ENCODE measurements at regions not wholly inside any gene's neighbourhood (a gene's known extent, or its start where the extent isn't known, plus 50 kb on each side); places are given as distances from the start of the nearest gene placed in this dataset.

DNA sequence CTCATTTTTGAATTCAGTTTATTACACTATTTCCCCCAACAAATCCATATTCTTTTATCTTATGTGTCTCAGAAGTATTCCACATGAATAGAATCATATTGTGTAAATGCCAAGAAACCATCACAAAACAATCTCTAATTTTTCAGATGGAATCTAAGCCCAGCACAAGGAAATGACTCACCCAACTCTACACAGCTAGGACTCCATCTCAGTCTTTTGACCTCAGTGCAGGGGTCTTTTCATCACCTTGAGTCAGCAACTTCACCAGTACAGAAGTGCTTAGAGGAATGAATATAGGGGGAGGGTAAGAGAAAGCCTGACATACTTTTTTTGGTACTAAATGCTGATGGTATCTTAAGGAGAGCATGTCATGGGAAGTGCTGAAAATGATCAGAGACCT, 169.3 kb upstream of the LRRN1 start:
- TF ChIP-seq, protein P1, sequence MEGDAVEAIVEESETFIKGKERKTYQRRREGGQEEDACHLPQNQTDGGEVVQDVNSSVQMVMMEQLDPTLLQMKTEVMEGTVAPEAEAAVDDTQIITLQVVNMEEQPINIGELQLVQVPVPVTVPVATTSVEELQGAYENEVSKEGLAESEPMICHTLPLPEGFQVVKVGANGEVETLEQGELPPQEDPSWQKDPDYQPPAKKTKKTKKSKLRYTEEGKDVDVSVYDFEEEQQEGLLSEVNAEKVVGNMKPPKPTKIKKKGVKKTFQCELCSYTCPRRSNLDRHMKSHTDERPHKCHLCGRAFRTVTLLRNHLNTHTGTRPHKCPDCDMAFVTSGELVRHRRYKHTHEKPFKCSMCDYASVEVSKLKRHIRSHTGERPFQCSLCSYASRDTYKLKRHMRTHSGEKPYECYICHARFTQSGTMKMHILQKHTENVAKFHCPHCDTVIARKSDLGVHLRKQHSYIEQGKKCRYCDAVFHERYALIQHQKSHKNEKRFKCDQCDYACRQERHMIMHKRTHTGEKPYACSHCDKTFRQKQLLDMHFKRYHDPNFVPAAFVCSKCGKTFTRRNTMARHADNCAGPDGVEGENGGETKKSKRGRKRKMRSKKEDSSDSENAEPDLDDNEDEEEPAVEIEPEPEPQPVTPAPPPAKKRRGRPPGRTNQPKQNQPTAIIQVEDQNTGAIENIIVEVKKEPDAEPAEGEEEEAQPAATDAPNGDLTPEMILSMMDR (IDR thresholded peaks at IDR 0.05 in 8 of 11, conservative IDR thresholded peaks at IDR 0.05 in 3 of 11): no peak
- TF ChIP-seq POLR2A (IDR thresholded peaks at IDR 0.05): no peak
